VCaP (cell line): ENCODE measurements at regions not wholly inside any gene's neighbourhood (a gene's known extent, or its start where the extent isn't known, plus 50 kb on each side); places are given as distances from the start of the nearest gene placed in this dataset.
"Not testable (repeated sequence)": the region's sequence is repeated elsewhere in the genome, so short reads cannot be mapped to it uniquely, and the experiment has no call there.

Experiments
- H3K27ac ChIP-seq: fragments of 450-650 bp; 2 replicates; pipeline ENCODE4 v1.5.1; 2017
- CTCF ChIP-seq: fragments of 450-650 bp; conservative IDR thresholded peaks from 2 replicates; pipeline ENCODE4 v1.5.1; 2017; ENCODE audit warnings: mild to moderate bottlenecking, moderate library complexity

- no peak for TF ChIP-seq CTCF
- no peak overlapping the region for H3K27ac ChIP-seq
These were observed 255.7 kb upstream of the THUMPD2 start for GRCh38 chr2:40034801-40035200.

DNA sequence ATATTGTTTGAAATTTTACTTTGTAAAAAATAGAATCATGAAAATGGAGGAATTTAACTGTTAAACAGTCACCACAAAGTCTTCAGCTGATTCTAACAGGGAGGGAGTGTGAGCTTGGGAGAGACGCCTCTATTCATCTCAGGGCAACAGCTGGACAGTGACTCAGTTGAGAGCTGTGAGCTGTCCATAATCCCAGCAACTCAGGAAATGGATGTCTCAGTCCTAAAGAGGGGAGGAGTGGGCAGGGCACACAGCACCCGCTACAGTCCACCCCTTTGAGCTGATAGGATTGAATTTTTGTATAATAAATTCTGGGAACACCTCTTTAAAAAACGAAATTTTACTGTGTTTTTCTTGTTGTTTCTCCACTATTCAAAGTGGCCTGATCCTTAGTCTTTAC, 255.1 kb upstream of the THUMPD2 start:
- H3K27ac ChIP-seq = no peak overlapping the region
- TF ChIP-seq CTCF = no peak

- no peak for TF ChIP-seq CTCF
- H3K27ac ChIP-seq = no peak overlapping the region
These were observed 254.7 kb upstream of the THUMPD2 start for GRCh38 chr2:40033781-40034180.

- H3K27ac ChIP-seq = no peak overlapping the region
- TF ChIP-seq CTCF = no peak
These were observed 253.7 kb upstream of the THUMPD2 start for GRCh38 chr2:40032650-40033319.

GRCh38 chr2:40030456-40030975, 251.5 kb upstream of the THUMPD2 start:
- no peak for TF ChIP-seq CTCF
- H3K27ac ChIP-seq = no peak overlapping the region

DNA sequence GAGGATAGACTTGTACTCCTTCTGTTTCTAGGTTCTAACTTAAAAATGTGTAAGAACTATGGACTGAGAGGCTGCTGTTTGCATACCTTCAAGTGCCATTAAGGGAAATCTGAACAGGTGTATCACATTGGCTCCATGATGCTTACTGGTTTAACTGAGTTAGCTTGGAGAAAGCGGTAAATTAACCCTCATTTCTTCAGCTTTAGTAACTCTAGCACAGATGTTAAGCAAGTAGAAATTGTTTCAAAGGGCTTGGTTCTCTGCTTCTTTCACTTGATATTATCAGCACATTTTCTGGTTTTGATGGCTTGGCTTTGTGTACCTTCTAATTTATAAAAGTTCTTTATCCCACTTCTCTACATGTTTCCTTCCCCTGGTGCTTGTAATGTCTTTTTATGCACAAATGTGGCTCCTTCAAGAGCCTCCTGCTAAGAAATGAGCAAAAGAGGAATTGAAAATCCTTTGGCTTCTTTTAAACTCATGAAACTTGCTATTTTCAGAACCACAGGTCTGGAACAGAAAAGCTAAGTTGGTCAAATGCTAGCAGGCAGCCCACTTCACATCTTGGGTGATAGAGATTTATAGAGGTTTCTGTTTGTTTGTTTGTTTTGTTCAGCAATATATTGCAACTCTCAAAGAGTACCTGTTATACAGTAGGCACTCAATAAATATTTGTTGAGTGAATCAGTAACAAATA, 249.9 kb upstream of the THUMPD2 start:
- TF ChIP-seq CTCF = no peak
- no peak overlapping the region for H3K27ac ChIP-seq

- H3K27ac ChIP-seq = no peak overlapping the region
- TF ChIP-seq CTCF = no peak
These were observed 248.9 kb upstream of the THUMPD2 start for GRCh38 chr2:40027968-40028367.

DNA sequence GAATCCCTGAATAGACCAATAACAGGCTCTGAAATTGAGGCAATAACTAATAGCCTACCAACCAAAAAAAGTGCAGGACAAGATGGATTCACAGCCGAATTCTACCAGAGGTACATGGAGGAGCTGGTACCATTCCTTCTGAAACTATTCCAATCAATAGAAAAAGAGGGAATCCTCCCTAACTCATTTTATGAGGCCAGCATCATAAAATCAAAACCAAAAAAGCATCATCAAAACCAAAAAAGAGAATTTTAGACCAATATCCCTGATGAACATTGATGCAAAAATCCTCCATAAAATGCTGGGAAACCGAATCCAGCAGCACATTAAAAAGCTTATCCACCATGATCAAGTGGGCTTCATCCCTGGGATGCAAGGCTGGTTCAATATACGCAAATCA, 246.2 kb upstream of the THUMPD2 start:
- not testable (repeated sequence) for H3K27ac ChIP-seq
